PC-3 (cell line): ENCODE measurements at regions not wholly inside any gene's neighbourhood (a gene's known extent, or its start where the extent isn't known, plus 50 kb on each side); places are given as distances from the start of the nearest gene placed in this dataset.

ENCODE experiments used
- CTCF ChIP-seq: fragments of 300-600 bp; sonication (generic); conservative IDR thresholded peaks from 2 replicates; pipeline ENCODE4 v1.5.1; 2017; ENCODE audit warnings: antibody characterized with exemption, low read depth, mild to moderate bottlenecking, low read length
- EZH2phosphoT487 ChIP-seq: fragments of 300-600 bp; sonication (generic); IDR thresholded peaks from 2 replicates; pipeline ENCODE4 v1.6.1; 2018; ENCODE audit warnings: mild to moderate bottlenecking, antibody characterized with exemption, low read length, borderline replicate concordance

- no peak for TF ChIP-seq CTCF
- TF ChIP-seq EZH2phosphoT487, result no peak
Observed at GRCh38 chr7:153423210-153423590, 629.0 kb upstream of the DPP6 start.
